Peyer's patch (tissue), 4 donors: ENCODE measurements at regions not wholly inside any gene's neighbourhood (a gene's known extent, or its start where the extent isn't known, plus 50 kb on each side); places are given as distances from the start of the nearest gene placed in this dataset.
A peak's percentile ranks its signal among the peaks of the same experiment; 100 is the strongest.
"Not testable (repeated sequence)": the region's sequence is repeated elsewhere in the genome, so short reads cannot be mapped to it uniquely, and the experiment has no call there.

Source experiments
- DNase-seq, 3 donors: peaks; one replicate each; pipeline ENCODE4 v3.0.0-alpha.2; 2017 to 2019
- H3K27ac ChIP-seq, 4 donors: fragments of 200-600 bp; sonication (generic); one replicate each; pipeline ENCODE4 v1.5.1; 2016 to 2019
- H3K27me3 ChIP-seq, 2 donors: fragments of 200-600 bp; sonication (generic); one replicate each; pipeline ENCODE4 v1.5.1; 2019
- H3K36me3 ChIP-seq, 3 donors: fragments of 200-600 bp; sonication (generic); one replicate each; pipeline ENCODE4 v1.5.1; 2016 to 2019
- H3K4me1 ChIP-seq, 4 donors: fragments of 200-600 bp; sonication (generic); one replicate each; pipeline ENCODE4 v1.5.1; 2016 to 2019
- H3K4me3 ChIP-seq, 4 donors: fragments of 200-600 bp; sonication (generic); 1 replicate in 3 of 4; 2 replicates in 1 of 4; pipeline ENCODE4 v1.5.1; 2016 to 2019; ENCODE audit warnings: mild to moderate bottlenecking in 1 of 4
- H3K9me3 ChIP-seq, 4 donors: fragments of 200-600 bp; sonication (generic); one replicate each; pipeline ENCODE4 v1.5.1; 2016 to 2019; ENCODE audit warnings: mild to moderate bottlenecking in 1 of 4
- CTCF ChIP-seq, 6 experiments: fragments of 450-650 bp in 4 of 6; fragments of 200-600 bp in 2 of 6; sonication (generic) in 1 of 6; IDR thresholded peaks; one replicate each; pipeline ENCODE4 v1.5.1; 2017 to 2019; ENCODE audit warnings: antibody characterized with exemption in 6 of 6, mild to moderate bottlenecking in 3 of 6, moderate library complexity in 1 of 6
- POLR2A ChIP-seq, 2 donors: fragments of 450-650 bp; IDR thresholded peaks; one replicate each; pipeline ENCODE4 v1.5.1; 2017; ENCODE audit warnings: antibody characterized with exemption in 2 of 2, mild to moderate bottlenecking in 2 of 2, moderate library complexity in 2 of 2

GRCh38 chr17:77055453-77055852, 85.3 kb upstream of the SEC14L1 start:
- DNase-seq, result no peak
- no peaks in the 10 kb centered on the region for H3K9me3 ChIP-seq
- no peak overlapping the region for H3K4me3 ChIP-seq
- H3K36me3 ChIP-seq, result no peaks in the 10 kb centered on the region
- H3K27me3 ChIP-seq, result no peaks in the 10 kb centered on the region
- no peaks in the 10 kb centered on the region for H3K4me1 ChIP-seq
- TF ChIP-seq POLR2A (IDR thresholded peaks at IDR 0.05) (no peak), CTCF (IDR thresholded peaks at IDR 0.05) (no peak)
- no peak overlapping the region for H3K27ac ChIP-seq

DNA sequence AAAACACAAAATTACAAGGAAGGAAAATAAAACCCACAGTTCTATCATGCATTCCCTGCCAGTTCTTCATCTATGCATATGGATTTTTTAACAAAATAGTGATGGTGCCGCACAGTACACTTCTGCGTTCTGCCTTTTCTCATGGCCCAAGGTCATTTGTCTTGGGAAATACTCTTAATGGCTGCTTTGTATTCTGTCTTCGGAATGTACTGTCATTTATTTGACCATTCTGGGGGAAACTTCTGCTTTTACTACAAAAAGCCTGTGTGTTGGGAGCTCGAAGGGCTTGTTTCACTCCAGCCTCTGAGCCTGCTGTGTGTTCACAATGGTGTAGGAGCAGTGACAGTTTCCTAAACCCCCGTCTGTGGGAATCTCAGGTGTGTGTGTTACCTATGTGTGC, 82.8 kb upstream of the SEC14L1 start:
- TF ChIP-seq CTCF (IDR thresholded peaks at IDR 0.05) (no peak), POLR2A (IDR thresholded peaks at IDR 0.05) (no peak)
- Histone ChIP-seq H3K36me3 (no peaks in the 10 kb centered on the region), H3K27ac (no peak overlapping the region), H3K4me3 (no peak overlapping the region), H3K27me3 (no peaks in the 10 kb centered on the region), H3K4me1 (no peaks in the 10 kb centered on the region), H3K9me3 (no peaks in the 10 kb centered on the region)
- no peak for DNase-seq

GRCh38 chr17:77061669-77062068, 79.1 kb upstream of the SEC14L1 start:
- no peaks in the 10 kb centered on the region for H3K27me3 ChIP-seq
- TF ChIP-seq POLR2A (IDR thresholded peaks at IDR 0.05), result no peak
- no peak for TF ChIP-seq CTCF (IDR thresholded peaks at IDR 0.05)
- no peak overlapping the region for H3K27ac ChIP-seq
- no peak for DNase-seq
- no peaks in the 10 kb centered on the region for H3K9me3 ChIP-seq
- no peaks in the 10 kb centered on the region for H3K4me1 ChIP-seq
- H3K4me3 ChIP-seq, result no peak overlapping the region
- no peaks in the 10 kb centered on the region for H3K36me3 ChIP-seq

DNA sequence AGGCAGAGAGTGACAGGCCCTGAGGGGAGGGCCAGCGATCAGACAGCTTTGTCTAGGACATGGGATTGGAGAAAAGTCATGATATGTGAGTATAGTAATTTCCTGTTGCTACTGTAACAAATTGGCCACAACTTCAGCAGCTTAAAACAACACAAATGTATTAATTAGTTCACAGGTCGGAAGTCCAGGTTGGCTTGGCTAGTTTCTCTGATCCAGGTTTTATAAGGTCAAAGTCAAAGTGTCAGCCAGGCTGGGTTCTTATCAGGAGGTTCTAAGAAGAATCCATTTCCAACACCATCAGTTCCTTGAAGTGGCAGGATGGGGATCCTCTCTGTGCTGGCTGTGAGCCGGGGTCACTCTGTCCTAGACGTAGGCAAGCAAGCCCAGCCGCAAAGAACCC, 76.2 kb upstream of the SEC14L1 start:
- Histone ChIP-seq H3K27me3 (no peaks in the 10 kb centered on the region), H3K9me3 (no peaks in the 10 kb centered on the region), H3K27ac (no peak overlapping the region), H3K4me3 (no peak overlapping the region), H3K36me3 (no peaks in the 10 kb centered on the region), H3K4me1 (no peaks in the 10 kb centered on the region)
- no peak for DNase-seq
- TF ChIP-seq CTCF (IDR thresholded peaks at IDR 0.05) (no peak), POLR2A (IDR thresholded peaks at IDR 0.05) (no peak)

DNA sequence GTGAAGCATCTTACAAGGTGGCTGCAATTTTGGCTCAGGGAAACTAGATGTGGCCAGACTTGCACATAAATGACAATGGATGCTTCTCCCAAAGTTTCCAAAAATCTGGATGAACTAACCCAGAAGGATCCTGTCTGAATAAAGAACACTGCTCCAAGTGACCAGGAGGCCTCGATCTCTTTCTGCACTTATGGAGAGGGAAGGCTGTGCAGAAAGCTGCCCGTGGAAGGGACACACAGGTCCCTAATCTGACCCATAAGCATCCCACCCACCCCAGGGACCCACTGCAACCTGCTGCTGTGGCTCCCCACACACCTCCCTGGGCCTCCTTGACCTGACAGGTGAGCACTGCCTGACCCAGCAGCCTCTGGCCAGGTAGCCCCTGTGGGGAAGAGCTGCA, 74.6 kb upstream of the SEC14L1 start:
- Histone ChIP-seq H3K4me1 (no peaks in the 10 kb centered on the region), H3K9me3 (no peaks in the 10 kb centered on the region), H3K27me3 (no peaks in the 10 kb centered on the region), H3K4me3 (no peak overlapping the region), H3K36me3 (no peaks in the 10 kb centered on the region), H3K27ac (no peak overlapping the region)
- no peak for TF ChIP-seq CTCF (IDR thresholded peaks at IDR 0.05)
- no peak for TF ChIP-seq POLR2A (IDR thresholded peaks at IDR 0.05)
- DNase-seq, result no peak

GRCh38 chr17:77066726-77067409, 73.9 kb upstream of the SEC14L1 start:
- H3K36me3 ChIP-seq, H3K4me1 ChIP-seq, H3K4me3 ChIP-seq, H3K27ac ChIP-seq, H3K27me3 ChIP-seq, H3K9me3 ChIP-seq: not testable (repeated sequence)
- TF ChIP-seq CTCF (IDR thresholded peaks at IDR 0.05), result peak; percentile 16 to 74 (median 62)
- DNase-seq, result peak in 2 of 3 donors; percentile 48 to 73
